Ammon's horn (tissue), 1 donor: ENCODE measurements at regions not wholly inside any gene's neighbourhood (a gene's known extent, or its start where the extent isn't known, plus 50 kb on each side); places are given as distances from the start of the nearest gene placed in this dataset.
"Not testable (repeated sequence)": the region's sequence is repeated elsewhere in the genome, so short reads cannot be mapped to it uniquely, and the experiment has no call there.

Experiments
- DNase-seq: peaks from one replicate; pipeline ENCODE4 v3.0.0-alpha.2; 2016; ENCODE audit warnings: low spot score

GRCh38 chr13:21261487-21262216 lies 85.2 kb downstream of the MRPL57 start:
- not testable (repeated sequence) for DNase-seq

- DNase-seq, result not testable (repeated sequence)
These were observed 87.5 kb downstream of the MRPL57 start for GRCh38 chr13:21263909-21264308.

GRCh38 chr13:21268485-21268884 lies 92.0 kb downstream of the MRPL57 start:
- DNase-seq, result not testable (repeated sequence)

- not testable (repeated sequence) for DNase-seq
These were observed 96.0 kb downstream of the MRPL57 start for GRCh38 chr13:21272439-21272838.

GRCh38 chr13:21274457-21274856 lies 98.0 kb downstream of the MRPL57 start:
- DNase-seq, result not testable (repeated sequence)

GRCh38 chr13:21282065-21282464 lies 105.6 kb downstream of the MRPL57 start:
- no peak for DNase-seq

GRCh38 chr13:21287331-21287907 lies 111.0 kb downstream of the MRPL57 start:
- DNase-seq, result peak; percentile 28

GRCh38 chr13:21289475-21289874 lies 113.0 kb downstream of the MRPL57 start:
- no peak for DNase-seq

- not testable (repeated sequence) for DNase-seq
These were observed 114.1 kb downstream of the MRPL57 start for GRCh38 chr13:21290442-21291002.

GRCh38 chr13:21291840-21292239 lies 115.4 kb downstream of the MRPL57 start:
- DNase-seq, result no peak

GRCh38 chr13:21296991-21297390 lies 120.5 kb downstream of the MRPL57 start:
- DNase-seq, result peak; percentile 59

GRCh38 chr13:21297447-21297846 lies 121.0 kb downstream of the MRPL57 start:
- no peak for DNase-seq

GRCh38 chr13:21297914-21298831 lies 121.7 kb downstream of the MRPL57 start:
- peak; percentile 94 for DNase-seq

GRCh38 chr13:21304256-21304655 lies 127.8 kb downstream of the MRPL57 start:
- no peak for DNase-seq

- not testable (repeated sequence) for DNase-seq
These were observed 130.0 kb downstream of the MRPL57 start for GRCh38 chr13:21306300-21307073.

GRCh38 chr13:21307158-21307557 lies 130.7 kb downstream of the MRPL57 start:
- DNase-seq, result not testable (repeated sequence)

- no peak for DNase-seq
These were observed 132.4 kb downstream of the MRPL57 start for GRCh38 chr13:21308906-21309305.

GRCh38 chr13:21309542-21310172 lies 133.2 kb downstream of the MRPL57 start:
- no peak for DNase-seq

GRCh38 chr13:21310220-21310619 lies 133.8 kb downstream of the MRPL57 start:
- DNase-seq, result no peak

- not testable (repeated sequence) for DNase-seq
These were observed 138.5 kb downstream of the MRPL57 start for GRCh38 chr13:21314976-21315375.

- no peak for DNase-seq
These were observed 139.9 kb downstream of the MRPL57 start for GRCh38 chr13:21316376-21316775.
